Memory B cell (primary cell): ENCODE measurements at regions not wholly inside any gene's neighbourhood (a gene's known extent, or its start where the extent isn't known, plus 50 kb on each side); places are given as distances from the start of the nearest gene placed in this dataset.

Source experiments
- ATAC-seq: fragments of 150-1000 bp; cut with Tn5 transposase; 2 replicates; pipeline ENCODE4 v1.10.0; 2021; ENCODE audit warnings: low read depth, mild to moderate bottlenecking, moderate library complexity
- DNase-seq, 2 donors: peaks; one replicate each; pipeline ENCODE4 v3.0.0; 2022; ENCODE audit warnings: low spot score in 2 of 2
- H3K27ac Mint-ChIP-seq: one replicate; pipeline ENCODE4 v1.8.0; 2022; ENCODE audit warnings: mild to moderate bottlenecking, moderate library complexity, mixed read lengths
- H3K27me3 Mint-ChIP-seq: one replicate; pipeline ENCODE4 v1.8.0; 2022; ENCODE audit warnings: mixed read lengths
- H3K36me3 Mint-ChIP-seq: one replicate; pipeline ENCODE4 v1.8.0; 2022; ENCODE audit warnings: mild to moderate bottlenecking, mixed read lengths
- H3K4me1 Mint-ChIP-seq: one replicate; pipeline ENCODE4 v1.8.0; 2022; ENCODE audit warnings: mixed read lengths
- H3K4me3 Mint-ChIP-seq: one replicate; pipeline ENCODE4 v1.8.0; 2022; ENCODE audit warnings: mild to moderate bottlenecking, moderate library complexity, mixed read lengths
- H3K9me3 Mint-ChIP-seq: one replicate; pipeline ENCODE4 v1.8.0; 2022; ENCODE audit warnings: mixed read lengths

GRCh38 chrX:8105531-8105930, 65.5 kb downstream of the VCX2 start:
- no peaks in the 10 kb centered on the region for H3K27me3 Mint-ChIP-seq

GRCh38 chrX:8103655-8104054, 67.4 kb downstream of the VCX2 start:
- no peaks in the 10 kb centered on the region for H3K4me1 Mint-ChIP-seq

More at GRCh38 chrX:8105531-8105930, 65.5 kb downstream of the VCX2 start:
- H3K36me3 Mint-ChIP-seq: peaks cover 4% of the 10 kb centered on the region
- no peak overlapping the region for H3K4me3 Mint-ChIP-seq
- ATAC-seq (no peak), DNase-seq (no peak)
- H3K27ac Mint-ChIP-seq: no peak overlapping the region
- peaks cover 5% of the 10 kb centered on the region for H3K9me3 Mint-ChIP-seq
- no peaks in the 10 kb centered on the region for H3K4me1 Mint-ChIP-seq

GRCh38 chrX:8091510-8091909, 79.6 kb downstream of the VCX2 start:
- H3K27ac Mint-ChIP-seq: no peak overlapping the region
- no peaks in the 10 kb centered on the region for H3K27me3 Mint-ChIP-seq
- H3K9me3 Mint-ChIP-seq: no peaks in the 10 kb centered on the region
- ATAC-seq (no peak), DNase-seq (no peak)
- H3K4me1 Mint-ChIP-seq: no peaks in the 10 kb centered on the region
- no peak overlapping the region for H3K4me3 Mint-ChIP-seq
- no peaks in the 10 kb centered on the region for H3K36me3 Mint-ChIP-seq

More at GRCh38 chrX:8103655-8104054, 67.4 kb downstream of the VCX2 start:
- Mint-ChIP-seq H3K27ac (no peak overlapping the region), H3K9me3 (peaks cover 2% of the 10 kb centered on the region), H3K36me3 (peaks cover 2% of the 10 kb centered on the region), H3K27me3 (no peaks in the 10 kb centered on the region), H3K4me3 (no peak overlapping the region)
- DNase-seq (no peak), ATAC-seq (no peak)

GRCh38 chrX:8090906-8091305, 80.2 kb downstream of the VCX2 start:
- no peaks in the 10 kb centered on the region for H3K4me1 Mint-ChIP-seq
- no peaks in the 10 kb centered on the region for H3K27me3 Mint-ChIP-seq
- no peaks in the 10 kb centered on the region for H3K9me3 Mint-ChIP-seq
- no peak overlapping the region for H3K4me3 Mint-ChIP-seq
- no peak for ATAC-seq
- H3K36me3 Mint-ChIP-seq: no peaks in the 10 kb centered on the region
- no peak overlapping the region for H3K27ac Mint-ChIP-seq
- no peak for DNase-seq

GRCh38 chrX:8090482-8090881, 80.6 kb downstream of the VCX2 start:
- no peak overlapping the region for H3K27ac Mint-ChIP-seq
- H3K27me3 Mint-ChIP-seq: no peaks in the 10 kb centered on the region
- no peaks in the 10 kb centered on the region for H3K9me3 Mint-ChIP-seq
- no peak overlapping the region for H3K4me3 Mint-ChIP-seq
- H3K4me1 Mint-ChIP-seq: no peaks in the 10 kb centered on the region
- DNase-seq (no peak), ATAC-seq (no peak)
- no peaks in the 10 kb centered on the region for H3K36me3 Mint-ChIP-seq

GRCh38 chrX:8089141-8089540, 81.9 kb downstream of the VCX2 start:
- H3K9me3 Mint-ChIP-seq: no peaks in the 10 kb centered on the region
- DNase-seq (no peak), ATAC-seq (no peak)
- H3K4me3 Mint-ChIP-seq: no peak overlapping the region
- H3K27ac Mint-ChIP-seq: no peak overlapping the region
- H3K36me3 Mint-ChIP-seq: no peaks in the 10 kb centered on the region
- no peaks in the 10 kb centered on the region for H3K4me1 Mint-ChIP-seq
- H3K27me3 Mint-ChIP-seq: no peaks in the 10 kb centered on the region

GRCh38 chrX:8084006-8084405, 87.1 kb downstream of the VCX2 start:
- no peaks in the 10 kb centered on the region for H3K36me3 Mint-ChIP-seq
- H3K27ac Mint-ChIP-seq: no peak overlapping the region
- DNase-seq: no peak
- no peak for ATAC-seq
- no peaks in the 10 kb centered on the region for H3K9me3 Mint-ChIP-seq
- H3K4me1 Mint-ChIP-seq: no peaks in the 10 kb centered on the region
- H3K4me3 Mint-ChIP-seq: no peak overlapping the region
- no peaks in the 10 kb centered on the region for H3K27me3 Mint-ChIP-seq

GRCh38 chrX:8083286-8083685, 87.8 kb downstream of the VCX2 start:
- Mint-ChIP-seq H3K4me1 (no peaks in the 10 kb centered on the region), H3K9me3 (no peaks in the 10 kb centered on the region), H3K27ac (no peak overlapping the region), H3K36me3 (no peaks in the 10 kb centered on the region), H3K27me3 (no peaks in the 10 kb centered on the region), H3K4me3 (no peak overlapping the region)
- ATAC-seq: no peak
- no peak for DNase-seq

- Mint-ChIP-seq H3K36me3 (no peaks in the 10 kb centered on the region), H3K4me3 (no peak overlapping the region), H3K27me3 (no peaks in the 10 kb centered on the region), H3K4me1 (no peaks in the 10 kb centered on the region), H3K9me3 (no peaks in the 10 kb centered on the region), H3K27ac (no peak overlapping the region)
- DNase-seq (no peak), ATAC-seq (no peak)
Measured at GRCh38 chrX:8075636-8076035, 95.4 kb downstream of the VCX2 start.

GRCh38 chrX:8067754-8068462, 103.2 kb downstream of the VCX2 start:
- no peaks in the 10 kb centered on the region for H3K27me3 Mint-ChIP-seq
- no peaks in the 10 kb centered on the region for H3K4me1 Mint-ChIP-seq
- H3K36me3 Mint-ChIP-seq: no peaks in the 10 kb centered on the region
- ATAC-seq (no peak), DNase-seq (no peak)
- H3K27ac Mint-ChIP-seq: peak overlapping the region; percentile 42
- H3K9me3 Mint-ChIP-seq: no peaks in the 10 kb centered on the region
- H3K4me3 Mint-ChIP-seq: no peak overlapping the region

GRCh38 chrX:8052909-8053308, 118.2 kb downstream of the VCX2 start:
- Mint-ChIP-seq H3K27me3 (no peaks in the 10 kb centered on the region), H3K36me3 (no peaks in the 10 kb centered on the region), H3K4me3 (no peak overlapping the region), H3K27ac (no peak overlapping the region), H3K9me3 (no peaks in the 10 kb centered on the region), H3K4me1 (peaks cover 5% of the 10 kb centered on the region)
- ATAC-seq (no peak), DNase-seq (no peak)

- Mint-ChIP-seq H3K9me3 (no peaks in the 10 kb centered on the region), H3K4me1 (peaks cover 7% of the 10 kb centered on the region), H3K36me3 (no peaks in the 10 kb centered on the region), H3K27ac (no peak overlapping the region), H3K27me3 (no peaks in the 10 kb centered on the region), H3K4me3 (no peak overlapping the region)
- no peak for DNase-seq
- no peak for ATAC-seq
Measured at GRCh38 chrX:8049827-8050226, 121.2 kb downstream of the VCX2 start.

- peaks cover 2% of the 10 kb centered on the region for H3K9me3 Mint-ChIP-seq
- peaks cover 2% of the 10 kb centered on the region for H3K36me3 Mint-ChIP-seq
- no peak overlapping the region for H3K27ac Mint-ChIP-seq
- no peaks in the 10 kb centered on the region for H3K27me3 Mint-ChIP-seq
- no peak for ATAC-seq
- peaks cover 7% of the 10 kb centered on the region for H3K4me1 Mint-ChIP-seq
- no peak for DNase-seq
- no peak overlapping the region for H3K4me3 Mint-ChIP-seq
Measured at GRCh38 chrX:8048466-8048865, 121.3 kb upstream of the PNPLA4 start.

- H3K4me3 Mint-ChIP-seq: no peak overlapping the region
- DNase-seq (no peak), ATAC-seq (no peak)
- H3K9me3 Mint-ChIP-seq: peaks cover 2% of the 10 kb centered on the region
- no peaks in the 10 kb centered on the region for H3K27me3 Mint-ChIP-seq
- H3K36me3 Mint-ChIP-seq: peaks cover 2% of the 10 kb centered on the region
- H3K27ac Mint-ChIP-seq: no peak overlapping the region
- H3K4me1 Mint-ChIP-seq: peaks cover 9% of the 10 kb centered on the region
Measured at GRCh38 chrX:8044947-8045346, 117.7 kb upstream of the PNPLA4 start.

- no peak overlapping the region for H3K27ac Mint-ChIP-seq
- DNase-seq: no peak
- H3K9me3 Mint-ChIP-seq: peaks cover 2% of the 10 kb centered on the region
- H3K4me1 Mint-ChIP-seq: peaks cover 7% of the 10 kb centered on the region
- H3K36me3 Mint-ChIP-seq: peaks cover 2% of the 10 kb centered on the region
- H3K4me3 Mint-ChIP-seq: no peak overlapping the region
- ATAC-seq: no peak
- H3K27me3 Mint-ChIP-seq: no peaks in the 10 kb centered on the region
Measured at GRCh38 chrX:8043546-8043945, 116.3 kb upstream of the PNPLA4 start.
